ENCODE measurements at regions not wholly inside any gene's neighbourhood (a gene's known extent, or its start where the extent isn't known, plus 50 kb on each side); places are given as distances from the start of the nearest gene placed in this dataset.
A peak's percentile ranks its signal among the peaks of the same experiment; 100 is the strongest.

DNA sequence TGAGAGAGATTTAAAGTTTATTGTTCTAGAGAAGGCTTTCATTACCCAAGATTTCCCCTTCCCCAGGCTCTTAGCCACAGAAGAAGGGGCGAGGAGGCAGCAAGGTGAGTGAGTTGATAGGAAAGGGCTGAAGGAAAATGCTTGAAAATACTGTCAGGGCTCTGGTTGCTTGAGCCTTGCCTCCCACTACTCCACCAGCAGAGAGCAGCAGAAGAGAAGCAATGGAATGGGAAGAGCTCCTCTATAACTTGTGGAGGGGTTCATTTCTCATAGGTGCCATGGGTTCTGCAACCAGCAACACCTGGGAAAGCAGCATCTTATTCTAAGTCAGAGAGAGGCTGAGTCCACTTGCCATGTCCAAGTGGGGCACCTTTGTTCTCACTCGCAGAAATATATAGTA, 184.0 kb upstream of the CNTN6 start:
- H3K23me2 ChIP-seq (ENCODE audit: low read depth, low read length) = peaks cover 2% of the 10 kb centered on the region; the same call in 1 of the 2 replicates
- TF ChIP-seq, protein P1, sequence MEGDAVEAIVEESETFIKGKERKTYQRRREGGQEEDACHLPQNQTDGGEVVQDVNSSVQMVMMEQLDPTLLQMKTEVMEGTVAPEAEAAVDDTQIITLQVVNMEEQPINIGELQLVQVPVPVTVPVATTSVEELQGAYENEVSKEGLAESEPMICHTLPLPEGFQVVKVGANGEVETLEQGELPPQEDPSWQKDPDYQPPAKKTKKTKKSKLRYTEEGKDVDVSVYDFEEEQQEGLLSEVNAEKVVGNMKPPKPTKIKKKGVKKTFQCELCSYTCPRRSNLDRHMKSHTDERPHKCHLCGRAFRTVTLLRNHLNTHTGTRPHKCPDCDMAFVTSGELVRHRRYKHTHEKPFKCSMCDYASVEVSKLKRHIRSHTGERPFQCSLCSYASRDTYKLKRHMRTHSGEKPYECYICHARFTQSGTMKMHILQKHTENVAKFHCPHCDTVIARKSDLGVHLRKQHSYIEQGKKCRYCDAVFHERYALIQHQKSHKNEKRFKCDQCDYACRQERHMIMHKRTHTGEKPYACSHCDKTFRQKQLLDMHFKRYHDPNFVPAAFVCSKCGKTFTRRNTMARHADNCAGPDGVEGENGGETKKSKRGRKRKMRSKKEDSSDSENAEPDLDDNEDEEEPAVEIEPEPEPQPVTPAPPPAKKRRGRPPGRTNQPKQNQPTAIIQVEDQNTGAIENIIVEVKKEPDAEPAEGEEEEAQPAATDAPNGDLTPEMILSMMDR (IDR thresholded peaks at IDR 0.05; ENCODE audit: control extremely low read depth in 1 of 3, insufficient read depth in 1 of 3, low read depth in 1 of 3, low read length in 3 of 3) = peak; percentile 49 to 82 (median 73)
- TF ChIP-seq TAF1 (IDR thresholded peaks at IDR 0.05; ENCODE audit: low read depth, low read length) (no peak), RAD21 (IDR thresholded peaks at IDR 0.05 in 1 of 2, conservative IDR thresholded peaks at IDR 0.05 in 1 of 2; ENCODE audit: low read depth in 2 of 2, low read length in 2 of 2) (peak; percentile 91 to 96), PHF8 (conservative IDR thresholded peaks at IDR 0.05; ENCODE audit: low read depth, low read length) (no peak)
- WGBS, 2 experiments (ENCODE audit: extremely low coverage in 1 of 2, insufficient coverage in 1 of 2, insufficient read length in 1 of 2, insufficient replicate concordance in 2 of 2, low coverage in 1 of 2, low lambda C conversion rate in 2 of 2, missing lambda C conversion rate in 1 of 2) = 63% methylated on average over 2 of the region's 2 CpGs; no CpG with 5 or more reads in 1 of the 2 experiments
- no peak overlapping the region for H3K14ac ChIP-seq (ENCODE audit: insufficient read length)
- H3K4me2 ChIP-seq (ENCODE audit: insufficient read depth in 1 of 2, low read depth in 2 of 2, low read length in 2 of 2) = no peak overlapping the region
- no peak overlapping the region for H3K27ac ChIP-seq (ENCODE audit: low read depth, low read length)
- no peak overlapping the region for H3K23ac ChIP-seq (ENCODE audit: insufficient read length)
- H3K27me3 ChIP-seq (replicated peaks in 1 of 4; ENCODE audit: control insufficient read depth in 3 of 4, extremely low read depth in 1 of 4, insufficient read depth in 3 of 4, low read length in 3 of 4) = peaks cover 0 to 11% (median 6%) of the 10 kb centered on the region in 4 experiments; a peak in 4 of 7 replicates
- H2BK5ac ChIP-seq (ENCODE audit: low read depth, low read length) = no peak overlapping the region
- H3K79me1 ChIP-seq (ENCODE audit: low read depth, low read length) = no peaks in the 10 kb centered on the region
- H2BK120ac ChIP-seq (replicated peaks; ENCODE audit: low read depth, low read length) = no peak overlapping the region
- H3K56ac ChIP-seq (replicated peaks; ENCODE audit: insufficient read length, low read depth, low read length) = no peak overlapping the region
- H4K5ac ChIP-seq (ENCODE audit: insufficient read length, low read depth, low read length) = no peak overlapping the region
- 0 out of 7 replicates have a peak, but pooled peaks cover 0 to 2% (median 0%) of the 10 kb centered on the region in 4 experiments for H3K4me1 ChIP-seq (replicated peaks in 1 of 4; ENCODE audit: control insufficient read depth in 3 of 4, insufficient read depth in 4 of 4, low read length in 3 of 4)
- FAIRE-seq = peak; percentile 91
- H4K20me1 ChIP-seq (replicated peaks in 1 of 2; ENCODE audit: control insufficient read depth in 1 of 2, insufficient read depth in 2 of 2, low read length in 2 of 2) = no peaks in the 10 kb centered on the region
- no peak overlapping the region for H3K9ac ChIP-seq (replicated peaks in 1 of 4; ENCODE audit: extremely low read depth in 1 of 4, low read depth in 3 of 4, low read length in 3 of 4)
- H2BK15ac ChIP-seq (ENCODE audit: low read length) = 0 out of 2 replicates have a peak overlapping the region, but pooled peaks have one; percentile 46
- H3K36me3 ChIP-seq (ENCODE audit: control insufficient read depth in 2 of 4, insufficient read depth in 4 of 4, low read length in 3 of 4) = no peaks in the 10 kb centered on the region
- H2BK12ac ChIP-seq (ENCODE audit: low read depth, low read length) = no peak overlapping the region
- no peaks in the 10 kb centered on the region for H3K9me3 ChIP-seq (ENCODE audit: insufficient read depth in 2 of 2, low read depth in 1 of 2, low read length in 1 of 2)
- POLR2A ChIA-PET (ENCODE audit: partially characterized antibody) = no interaction called here
- H3K4ac ChIP-seq (replicated peaks; ENCODE audit: insufficient read length, low read depth, low read length) = no peak overlapping the region
- no peak for DNase-seq (ENCODE audit: low read depth in 1 of 2, low spot score in 2 of 2)
- no peak overlapping the region for H4K8ac ChIP-seq (ENCODE audit: extremely low read depth, insufficient read depth, low read length)
- H3K4me3 ChIP-seq (ENCODE audit: extremely low read depth in 1 of 4, insufficient read depth in 2 of 4, low read depth in 3 of 4, low read length in 4 of 4) = no peak overlapping the region
- CTCF ChIA-PET (ENCODE audit: partially characterized antibody) = interaction anchor here (0.8 to 2.2 kb wide), 9 partner anchors 9 to 1055 kb away, joined by 3 to 10 read pairs (median 3); no protein-coding TSS in a partner anchor
- H4K91ac ChIP-seq (replicated peaks; ENCODE audit: insufficient read length, low read length) = no peak overlapping the region
- no peaks in the 10 kb centered on the region for H3K79me2 ChIP-seq (ENCODE audit: control insufficient read depth in 1 of 2, insufficient read depth in 2 of 2, low read length in 2 of 2)
- no peak overlapping the region for H2AFZ ChIP-seq (ENCODE audit: low read length)
- no peak overlapping the region for H2BK20ac ChIP-seq (ENCODE audit: low read length)
- no peak overlapping the region for H2AK5ac ChIP-seq (ENCODE audit: low read depth, low read length)
- H3K18ac ChIP-seq (ENCODE audit: extremely low read depth, low read length) = no peak overlapping the region

All from H1 (cell line).